ENCODE measurements at regions not wholly inside any gene's neighbourhood (a gene's known extent, or its start where the extent isn't known, plus 50 kb on each side); places are given as distances from the start of the nearest gene placed in this dataset.
"Not testable (repeated sequence)": the region's sequence is repeated elsewhere in the genome, so short reads cannot be mapped to it uniquely, and the experiment has no call there.

DNA sequence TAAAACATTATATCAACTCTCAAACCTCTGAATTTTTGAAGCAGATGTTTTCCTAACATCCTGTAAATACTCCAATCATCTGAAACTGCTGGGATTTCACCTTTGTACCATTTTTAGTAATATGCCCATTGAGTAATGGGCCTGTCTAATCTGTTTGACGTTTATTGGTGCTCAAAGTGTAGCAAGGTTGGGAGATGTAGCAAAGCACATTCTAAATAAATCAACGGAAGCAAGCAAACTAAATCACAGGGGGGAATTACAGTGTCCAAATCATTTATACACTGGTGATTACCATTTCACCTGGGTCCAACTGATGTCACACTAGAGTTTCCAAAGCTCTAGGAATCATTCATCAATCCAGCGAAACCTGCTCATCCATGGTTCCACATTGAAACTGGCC, 518.7 kb upstream of the TBL1XR1 start:
- Mint-ChIP-seq H3K27me3 (no peaks in the 10 kb centered on the region), H3K9me3 (peaks cover 2% of the 10 kb centered on the region), H3K27ac (no peak overlapping the region), H3K36me3 (ENCODE audit: low read depth) (no peaks in the 10 kb centered on the region), H3K4me3 (no peak overlapping the region), H3K4me1 (no peaks in the 10 kb centered on the region)
- no peak for ATAC-seq (replicated peaks)

DNA sequence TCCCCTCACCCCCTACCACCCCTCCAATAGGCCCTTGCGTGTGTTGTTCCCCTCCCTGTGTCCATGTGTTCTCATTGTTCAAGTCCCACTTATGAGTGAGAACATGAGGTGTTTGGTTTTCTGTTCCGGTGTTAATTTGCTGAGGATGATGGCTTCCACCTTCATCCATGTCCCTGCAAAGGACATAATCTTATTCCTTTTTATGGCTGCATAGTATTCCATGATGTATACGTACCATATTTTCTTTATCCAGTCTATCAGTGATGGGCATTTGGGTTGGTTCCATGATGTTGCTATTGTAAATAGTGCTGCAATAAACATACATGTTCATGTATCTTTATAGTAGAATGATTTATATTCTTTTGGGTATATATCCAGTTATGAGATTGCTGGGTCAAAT, 523.6 kb upstream of the TBL1XR1 start:
- H3K9me3 Mint-ChIP-seq; ATAC-seq (replicated peaks); H3K27ac Mint-ChIP-seq; H3K36me3 Mint-ChIP-seq (ENCODE audit: low read depth); H3K27me3 Mint-ChIP-seq; H3K4me1 Mint-ChIP-seq; H3K4me3 Mint-ChIP-seq: not testable (repeated sequence)

DNA sequence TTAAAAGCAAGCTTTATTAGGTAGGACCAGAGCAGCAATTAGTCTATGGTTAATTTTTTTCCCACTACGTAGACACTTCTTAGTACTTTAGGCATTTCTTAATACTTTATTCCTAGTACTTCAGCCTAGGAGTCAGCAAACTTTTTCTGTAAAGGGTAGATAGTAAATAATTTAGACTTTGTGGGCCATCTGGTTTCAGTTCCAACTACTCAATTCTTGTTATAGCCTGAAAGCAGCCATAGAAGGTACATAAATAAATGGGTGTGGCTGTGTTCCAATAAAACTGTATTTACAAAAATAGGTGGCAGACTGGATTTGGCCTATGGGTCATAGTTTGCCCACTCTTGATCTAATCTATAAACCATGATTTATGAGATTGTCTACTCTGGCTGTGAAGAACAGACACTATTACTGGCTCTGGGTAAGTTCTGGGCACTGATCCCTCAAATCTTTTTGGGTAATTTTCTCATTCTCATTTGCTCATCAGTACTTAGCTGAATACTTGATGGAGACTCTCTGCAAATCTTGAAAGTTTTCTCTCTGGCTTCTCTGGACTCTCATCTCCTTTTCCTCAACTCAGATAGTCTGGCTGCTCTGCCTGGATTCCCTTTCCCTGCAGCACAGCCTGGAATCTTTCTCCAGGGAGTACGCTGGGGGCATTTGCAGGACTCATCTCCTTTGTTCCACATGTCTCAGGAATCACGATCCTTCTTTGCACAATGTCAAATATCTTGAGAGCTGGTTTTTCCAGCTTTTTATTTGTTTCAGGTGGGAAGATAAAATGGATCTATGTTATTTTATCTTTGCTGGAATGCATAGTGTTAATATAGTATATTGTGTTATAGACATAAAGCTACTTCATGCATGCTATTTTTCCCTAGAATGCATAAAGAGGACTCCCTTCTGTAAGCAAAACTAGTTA, 524.8 kb upstream of the TBL1XR1 start:
- Mint-ChIP-seq H3K4me1 (no peaks in the 10 kb centered on the region), H3K9me3 (peaks cover 3% of the 10 kb centered on the region), H3K36me3 (ENCODE audit: low read depth) (no peaks in the 10 kb centered on the region), H3K27me3 (no peaks in the 10 kb centered on the region), H3K27ac (no peak overlapping the region), H3K4me3 (no peak overlapping the region)
- ATAC-seq (replicated peaks): no peak

DNA sequence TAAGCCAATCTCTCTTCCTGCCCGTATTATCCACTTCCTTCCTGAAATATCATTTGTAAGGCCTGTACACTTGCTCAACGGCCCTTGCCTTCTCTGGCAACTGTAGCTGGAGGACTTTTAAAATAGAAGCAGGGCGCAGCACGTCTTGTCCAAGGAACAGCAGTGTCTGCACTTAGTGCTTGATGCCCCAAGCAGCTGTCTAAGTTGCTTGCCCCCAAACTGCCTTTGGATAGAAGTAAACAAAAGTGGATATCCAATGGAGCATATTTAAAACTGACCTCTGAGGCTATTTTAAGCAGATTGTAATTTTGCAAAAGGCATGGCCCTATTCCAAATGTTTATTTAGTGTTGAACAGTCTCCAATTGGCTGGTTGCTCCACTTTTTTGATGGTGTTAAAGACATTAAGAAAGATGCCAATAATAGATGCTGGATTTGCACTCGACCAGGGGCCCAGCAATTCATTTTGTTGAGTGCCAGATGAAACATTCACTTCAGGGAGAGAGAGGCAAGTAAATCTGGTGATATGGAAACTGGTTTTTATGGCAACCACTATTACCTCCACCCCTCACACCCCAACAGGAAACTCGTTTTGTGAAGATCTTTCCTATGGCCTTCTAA, 526.8 kb upstream of the TBL1XR1 start:
- no peak overlapping the region for H3K27ac Mint-ChIP-seq
- no peak overlapping the region for H3K4me3 Mint-ChIP-seq
- peaks cover 3% of the 10 kb centered on the region for H3K9me3 Mint-ChIP-seq
- H3K27me3 Mint-ChIP-seq: no peaks in the 10 kb centered on the region
- H3K36me3 Mint-ChIP-seq (ENCODE audit: low read depth): no peaks in the 10 kb centered on the region
- no peaks in the 10 kb centered on the region for H3K4me1 Mint-ChIP-seq
- no peak for ATAC-seq (replicated peaks)

DNA sequence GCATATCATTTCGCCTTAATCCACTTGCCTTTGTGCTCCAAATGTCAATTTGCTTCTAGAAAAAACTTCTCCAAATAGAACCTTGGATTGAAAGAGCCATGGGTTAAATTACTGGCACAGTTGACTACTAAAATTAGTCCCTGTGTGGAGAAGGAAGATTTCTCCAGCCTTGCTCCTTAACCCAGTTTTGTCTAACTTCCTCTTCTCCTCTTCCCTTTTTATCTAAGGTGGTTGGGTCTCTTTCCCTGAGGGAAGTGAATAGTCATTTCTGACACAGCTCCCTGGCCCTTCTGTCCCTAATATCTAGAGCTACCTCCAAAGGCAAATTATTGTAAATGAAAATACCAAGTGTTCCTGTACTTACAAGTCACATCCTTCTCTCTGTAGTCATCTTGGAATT, 527.9 kb upstream of the TBL1XR1 start:
- no peak overlapping the region for H3K27ac Mint-ChIP-seq
- peaks cover 3% of the 10 kb centered on the region for H3K9me3 Mint-ChIP-seq
- no peaks in the 10 kb centered on the region for H3K36me3 Mint-ChIP-seq (ENCODE audit: low read depth)
- ATAC-seq (replicated peaks): no peak
- no peaks in the 10 kb centered on the region for H3K27me3 Mint-ChIP-seq
- H3K4me1 Mint-ChIP-seq: no peaks in the 10 kb centered on the region
- H3K4me3 Mint-ChIP-seq: no peak overlapping the region

DNA sequence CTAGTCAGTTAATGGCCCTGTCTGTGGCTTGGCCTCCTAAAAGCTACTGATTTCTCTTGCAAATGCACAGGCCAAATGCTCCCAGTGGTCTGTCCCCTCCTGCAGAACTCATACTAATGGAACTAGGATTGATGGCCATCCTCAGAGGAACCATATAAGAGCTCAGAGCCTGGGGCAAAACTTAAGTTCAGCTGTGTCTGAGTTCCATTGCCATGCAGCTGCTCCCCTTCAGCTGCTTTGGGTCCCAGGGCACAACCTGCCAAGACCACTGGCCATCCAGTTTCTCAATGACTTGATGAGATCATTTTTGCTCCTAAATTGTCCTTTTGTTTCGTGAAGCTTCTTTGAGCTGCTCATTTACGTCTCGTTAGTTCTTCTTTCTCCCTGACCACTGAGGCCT, 529.5 kb upstream of the TBL1XR1 start:
- no peaks in the 10 kb centered on the region for H3K4me1 Mint-ChIP-seq
- H3K4me3 Mint-ChIP-seq: no peak overlapping the region
- no peaks in the 10 kb centered on the region for H3K9me3 Mint-ChIP-seq
- peaks cover 3% of the 10 kb centered on the region for H3K27me3 Mint-ChIP-seq
- H3K27ac Mint-ChIP-seq: no peak overlapping the region
- ATAC-seq (replicated peaks): no peak
- no peaks in the 10 kb centered on the region for H3K36me3 Mint-ChIP-seq (ENCODE audit: low read depth)

DNA sequence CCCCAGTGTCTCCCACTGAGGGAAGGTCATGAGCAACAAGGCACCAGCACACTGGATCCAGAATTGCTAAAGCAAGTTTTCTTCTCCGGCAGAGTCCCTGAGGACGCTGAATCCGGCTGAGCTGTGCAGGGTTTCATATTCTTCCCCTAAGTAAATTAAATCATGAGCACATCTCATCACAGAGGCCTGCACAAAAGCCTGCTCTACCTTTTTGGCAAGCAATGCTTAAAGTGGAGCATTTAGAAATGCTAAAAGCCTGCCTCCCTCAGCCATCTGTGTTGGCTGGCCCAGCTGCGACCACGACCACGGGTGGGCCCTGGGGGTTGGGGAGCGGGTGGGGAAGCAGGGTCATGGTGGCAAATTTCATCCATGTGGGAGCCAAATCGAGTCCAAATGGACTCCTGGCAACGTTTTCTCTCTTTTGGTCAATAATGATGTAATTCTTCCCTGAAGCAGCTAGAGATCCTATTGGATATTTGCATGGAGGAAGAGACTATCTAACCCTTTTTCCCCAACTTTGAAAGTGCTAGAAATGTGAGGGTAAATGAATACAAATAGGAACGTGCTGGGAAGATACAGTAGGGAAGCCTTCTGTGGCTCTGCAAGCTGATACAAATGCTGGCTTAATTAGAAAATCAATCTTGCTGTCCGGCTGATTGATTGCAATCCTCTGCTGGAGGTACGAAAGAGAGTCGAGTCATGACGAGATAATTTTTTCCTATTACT, 532.8 kb upstream of the TBL1XR1 start:
- no peak for ATAC-seq (replicated peaks)
- Mint-ChIP-seq H3K27ac (no peak overlapping the region), H3K9me3 (no peaks in the 10 kb centered on the region), H3K4me1 (no peaks in the 10 kb centered on the region), H3K27me3 (peaks cover 3% of the 10 kb centered on the region), H3K4me3 (no peak overlapping the region), H3K36me3 (ENCODE audit: low read depth) (no peaks in the 10 kb centered on the region)

DNA sequence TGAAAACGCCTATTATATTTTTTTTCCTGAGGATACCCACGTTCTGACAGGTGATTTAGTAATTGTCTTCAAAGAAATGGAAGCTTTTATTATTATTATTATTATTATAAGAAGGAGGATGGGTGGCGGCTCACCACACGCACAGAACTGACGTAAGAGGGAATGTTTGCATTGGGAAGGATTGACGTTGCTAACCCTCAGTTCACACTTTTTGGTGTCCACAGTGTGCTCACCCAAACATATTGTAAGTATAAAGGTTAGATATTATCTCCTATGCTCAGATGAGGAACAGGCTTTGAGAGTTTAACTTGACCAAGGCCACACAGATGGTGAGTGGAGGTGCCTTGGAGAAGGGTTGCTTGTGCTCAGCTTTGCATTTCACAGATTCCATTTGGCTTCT, 533.5 kb upstream of the TBL1XR1 start:
- H3K9me3 Mint-ChIP-seq: no peaks in the 10 kb centered on the region
- no peak overlapping the region for H3K4me3 Mint-ChIP-seq
- ATAC-seq (replicated peaks): no peak
- H3K36me3 Mint-ChIP-seq (ENCODE audit: low read depth): no peaks in the 10 kb centered on the region
- H3K4me1 Mint-ChIP-seq: no peaks in the 10 kb centered on the region
- no peak overlapping the region for H3K27ac Mint-ChIP-seq
- peaks cover 3% of the 10 kb centered on the region for H3K27me3 Mint-ChIP-seq

DNA sequence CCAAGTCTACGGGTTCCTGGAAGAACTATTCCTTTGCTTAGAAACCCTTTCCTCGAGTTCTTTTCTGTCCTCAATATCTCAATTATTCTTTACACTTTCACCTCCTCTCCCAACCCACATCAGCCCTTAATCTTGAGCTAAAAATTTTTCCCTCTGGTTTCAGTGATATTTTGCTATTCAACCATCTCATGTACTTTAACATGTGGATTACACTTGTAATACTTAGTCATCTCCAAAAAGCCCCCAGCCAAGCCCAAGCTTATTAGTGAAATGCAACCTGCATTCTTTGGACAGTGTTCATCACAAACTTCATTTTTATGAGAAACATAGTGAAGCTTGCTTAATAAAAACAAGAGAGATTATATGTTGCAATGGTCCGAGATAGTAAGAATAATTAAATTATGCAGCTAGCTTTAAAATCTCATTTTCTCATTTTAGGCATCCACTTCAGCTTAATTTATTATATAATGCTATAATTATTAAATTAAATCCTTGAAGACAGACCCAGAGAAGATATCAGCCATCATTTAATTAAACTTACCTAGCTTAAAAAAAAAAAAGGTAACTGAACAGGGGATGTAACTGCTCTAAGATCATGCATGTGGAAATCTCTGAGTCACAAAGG, 534.5 kb upstream of the TBL1XR1 start:
- Mint-ChIP-seq H3K9me3 (no peaks in the 10 kb centered on the region), H3K36me3 (ENCODE audit: low read depth) (no peaks in the 10 kb centered on the region), H3K27me3 (peaks cover 3% of the 10 kb centered on the region), H3K27ac (no peak overlapping the region), H3K4me1 (no peaks in the 10 kb centered on the region), H3K4me3 (no peak overlapping the region)
- ATAC-seq (replicated peaks): no peak

DNA sequence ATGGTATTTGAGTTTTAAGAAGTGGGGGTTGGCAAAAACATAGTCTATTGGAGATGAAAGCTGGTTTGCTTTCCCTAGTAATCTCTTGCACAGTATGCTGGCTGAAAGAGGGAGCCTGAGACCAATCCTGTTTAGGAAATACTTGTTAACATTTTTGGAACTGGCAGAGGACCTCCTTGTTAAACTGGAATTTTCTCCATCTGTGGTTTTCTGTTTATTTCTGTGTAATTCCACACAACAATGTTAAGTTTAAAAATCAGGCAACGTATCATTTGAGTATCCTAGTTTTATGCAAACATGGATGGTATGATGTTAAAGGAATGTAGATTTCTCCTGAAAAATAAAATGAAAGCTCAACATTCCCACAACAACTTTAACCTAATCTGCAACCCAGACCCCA, 536.0 kb upstream of the TBL1XR1 start:
- H3K4me1 Mint-ChIP-seq: no peaks in the 10 kb centered on the region
- H3K9me3 Mint-ChIP-seq: no peaks in the 10 kb centered on the region
- ATAC-seq (replicated peaks): no peak
- no peak overlapping the region for H3K27ac Mint-ChIP-seq
- H3K4me3 Mint-ChIP-seq: no peak overlapping the region
- H3K36me3 Mint-ChIP-seq (ENCODE audit: low read depth): no peaks in the 10 kb centered on the region
- peaks cover 3% of the 10 kb centered on the region for H3K27me3 Mint-ChIP-seq

DNA sequence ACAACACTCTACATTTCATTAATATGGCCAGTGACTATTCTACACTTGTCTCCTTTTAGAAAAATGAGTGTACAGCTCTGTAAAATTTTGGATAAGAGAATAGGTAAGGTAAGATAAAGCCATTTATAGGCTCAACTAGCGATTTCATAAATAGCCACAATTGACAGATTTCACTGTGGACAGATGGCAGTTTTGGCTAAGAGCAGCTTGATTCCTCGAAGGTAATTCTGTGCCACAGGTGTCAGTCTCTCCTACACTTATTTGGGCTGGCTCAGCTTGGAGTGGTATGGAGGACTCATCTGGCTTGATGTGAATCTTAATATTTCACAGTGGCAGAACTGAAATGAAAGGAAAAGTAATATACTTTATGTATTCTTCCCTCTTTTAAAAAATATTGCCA, 536.7 kb upstream of the TBL1XR1 start:
- no peaks in the 10 kb centered on the region for H3K36me3 Mint-ChIP-seq (ENCODE audit: low read depth)
- ATAC-seq (replicated peaks): no peak
- H3K4me3 Mint-ChIP-seq: no peak overlapping the region
- peaks cover 3% of the 10 kb centered on the region for H3K27me3 Mint-ChIP-seq
- no peaks in the 10 kb centered on the region for H3K9me3 Mint-ChIP-seq
- no peak overlapping the region for H3K27ac Mint-ChIP-seq
- H3K4me1 Mint-ChIP-seq: no peaks in the 10 kb centered on the region

DNA sequence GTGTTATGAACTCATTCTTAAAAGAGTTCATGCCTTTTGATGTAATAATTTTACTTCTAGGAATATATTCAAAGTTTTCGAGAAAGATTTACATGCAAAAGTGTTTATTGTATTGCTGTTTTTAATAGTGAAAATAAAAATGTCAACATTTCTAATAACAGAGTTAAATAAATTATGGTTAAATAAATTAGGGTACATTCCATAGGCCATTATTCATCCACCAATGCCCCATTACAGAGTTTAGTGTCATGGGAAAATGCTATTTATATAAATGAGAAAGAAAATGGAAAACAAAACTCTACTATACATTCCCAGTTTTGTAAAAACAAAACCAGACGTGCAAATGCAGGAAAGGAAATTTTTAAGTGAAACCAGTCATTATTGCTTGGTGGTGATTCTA, 538.1 kb upstream of the TBL1XR1 start:
- H3K4me1 Mint-ChIP-seq: no peaks in the 10 kb centered on the region
- no peaks in the 10 kb centered on the region for H3K36me3 Mint-ChIP-seq (ENCODE audit: low read depth)
- ATAC-seq (replicated peaks): no peak
- no peak overlapping the region for H3K4me3 Mint-ChIP-seq
- no peaks in the 10 kb centered on the region for H3K9me3 Mint-ChIP-seq
- H3K27me3 Mint-ChIP-seq: peaks cover 3% of the 10 kb centered on the region
- H3K27ac Mint-ChIP-seq: no peak overlapping the region

DNA sequence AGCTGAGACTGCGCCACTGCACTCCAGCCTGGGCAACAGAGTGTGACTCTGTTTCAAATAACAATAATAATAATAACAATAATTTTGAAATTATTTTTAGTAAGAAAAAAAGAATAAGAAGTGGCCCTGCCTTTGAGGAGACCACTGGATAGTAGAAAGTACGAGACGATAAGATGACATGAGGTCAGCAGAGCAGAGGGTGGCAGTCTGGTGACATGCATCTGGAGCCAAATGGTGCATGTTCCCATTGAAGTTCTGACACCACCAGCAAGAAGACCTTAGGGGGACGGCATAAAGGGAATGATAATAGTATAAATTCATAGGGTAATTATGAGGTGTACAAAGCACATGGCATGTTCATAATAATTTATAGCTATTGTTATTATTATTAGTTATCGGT, 542.2 kb upstream of the TBL1XR1 start:
- H3K4me1 Mint-ChIP-seq: no peaks in the 10 kb centered on the region
- H3K4me3 Mint-ChIP-seq: no peak overlapping the region
- no peaks in the 10 kb centered on the region for H3K27me3 Mint-ChIP-seq
- no peak overlapping the region for H3K27ac Mint-ChIP-seq
- ATAC-seq (replicated peaks): no peak
- no peaks in the 10 kb centered on the region for H3K36me3 Mint-ChIP-seq (ENCODE audit: low read depth)
- H3K9me3 Mint-ChIP-seq: no peaks in the 10 kb centered on the region

DNA sequence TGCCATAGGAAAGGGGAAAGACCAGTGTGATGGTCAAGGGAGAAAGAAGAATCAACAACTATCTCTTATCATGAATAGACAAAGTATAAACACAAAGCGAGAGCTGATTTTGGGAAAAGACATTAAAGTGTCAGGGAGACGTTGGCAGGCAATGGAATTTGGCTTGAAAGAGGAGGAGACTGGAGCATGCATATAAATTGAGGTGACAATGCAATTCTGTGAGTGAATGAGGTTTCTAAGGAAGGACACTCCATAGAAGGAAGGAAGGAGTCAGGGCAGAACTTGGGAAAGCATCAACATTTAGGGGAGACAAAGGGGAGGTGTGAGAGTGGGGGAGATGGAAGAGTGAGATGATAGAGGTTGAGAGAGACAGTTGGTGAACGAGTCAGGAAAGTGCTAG, 543.0 kb upstream of the TBL1XR1 start:
- H3K36me3 Mint-ChIP-seq (ENCODE audit: low read depth): no peaks in the 10 kb centered on the region
- ATAC-seq (replicated peaks): no peak

More for the DNA sequence above, 543.0 kb upstream of the TBL1XR1 start:
- Mint-ChIP-seq H3K27me3 (no peaks in the 10 kb centered on the region), H3K9me3 (no peaks in the 10 kb centered on the region), H3K27ac (no peak overlapping the region), H3K4me3 (no peak overlapping the region), H3K4me1 (no peaks in the 10 kb centered on the region)
